GM19328 (cell line): ENCODE measurements at regions not wholly inside any gene's neighbourhood (a gene's known extent, or its start where the extent isn't known, plus 50 kb on each side); places are given as distances from the start of the nearest gene placed in this dataset.

Source experiments
- ATAC-seq: cut with Tn5 transposase; IDR thresholded peaks from one replicate; pipeline ENCODE4 v1.9.1; 2021; ENCODE audit warnings: mild to moderate bottlenecking, moderate library complexity; ENCODE audit not compliant: unreplicated experiment

DNA sequence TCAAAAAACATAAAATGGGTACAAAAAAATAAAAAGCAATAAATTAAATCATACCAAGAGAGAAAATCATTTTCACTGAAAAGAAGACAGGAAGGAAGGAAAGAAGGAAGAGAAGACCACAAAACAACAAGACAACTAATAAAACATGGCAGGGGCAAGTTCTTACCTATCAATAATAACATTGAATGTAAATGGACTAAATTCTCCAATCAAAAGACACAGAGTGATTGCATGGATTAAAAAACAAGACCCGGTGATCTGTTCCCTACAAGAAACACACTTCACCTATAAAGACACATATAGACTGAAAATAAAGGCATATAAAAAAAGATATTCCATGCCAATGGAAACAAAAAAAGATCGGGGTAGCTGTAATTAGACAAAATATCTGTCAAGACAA, 82.6 kb upstream of the CERS6 start:
- no peak for ATAC-seq

DNA sequence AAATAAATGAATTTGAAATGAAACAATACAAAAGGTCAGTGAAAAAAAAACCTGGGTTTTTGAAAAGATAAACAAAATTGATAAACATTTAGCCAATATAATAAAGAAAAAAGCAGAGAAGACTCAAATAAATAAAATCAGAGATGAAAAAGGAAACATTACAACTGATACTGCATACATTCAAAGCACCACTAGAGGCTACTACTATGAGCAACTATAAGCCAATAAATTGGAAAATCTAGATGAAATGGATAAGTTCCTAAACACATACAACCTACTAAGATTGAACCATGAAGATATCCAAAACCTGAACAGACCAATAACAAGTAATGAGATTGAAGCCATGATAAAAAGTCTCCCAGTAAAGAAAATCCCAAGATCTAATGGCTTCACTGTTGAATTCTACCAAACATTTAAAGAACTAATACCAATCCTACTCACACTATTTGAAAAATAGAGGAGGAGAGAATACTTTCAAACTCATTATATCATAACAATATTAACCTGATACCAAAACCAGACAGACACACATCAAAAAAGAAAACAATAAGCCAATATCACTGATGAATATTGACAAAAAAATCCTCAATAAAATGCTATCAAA, 80.8 kb upstream of the CERS6 start:
- ATAC-seq: no peak

DNA sequence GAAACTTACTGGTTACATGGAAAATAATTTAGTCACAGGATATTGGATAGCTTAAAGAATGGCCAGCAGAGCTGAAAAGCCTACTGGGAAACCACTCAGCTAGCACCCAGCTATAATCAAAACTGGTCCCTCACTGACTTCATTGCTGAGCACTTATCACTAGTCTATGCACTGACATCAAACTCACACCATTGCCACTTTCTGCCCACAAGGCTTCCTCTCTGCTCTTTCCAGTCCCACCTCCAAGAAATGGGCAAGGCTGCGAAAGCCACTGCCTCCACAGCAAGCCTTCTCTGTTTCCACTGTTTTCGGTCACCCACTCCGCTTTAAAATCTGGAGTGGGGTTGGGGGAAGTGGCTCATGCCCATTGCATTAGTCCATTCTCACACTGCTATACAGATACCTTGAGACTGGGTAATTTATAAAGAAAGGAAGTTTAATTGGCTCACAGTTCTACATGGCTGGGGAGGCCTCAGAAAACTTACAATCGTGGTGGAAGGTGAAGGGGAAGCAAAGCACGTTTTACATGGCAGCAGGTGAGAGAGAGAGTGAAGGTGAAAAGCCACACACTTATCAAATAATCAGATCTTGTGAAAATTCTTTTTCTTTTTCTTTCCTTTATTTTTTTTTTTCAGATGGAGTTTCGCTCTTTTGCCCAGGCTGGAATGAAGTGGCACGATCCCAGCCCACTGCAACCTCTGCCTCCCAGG, 77.0 kb upstream of the CERS6 start:
- no peak for ATAC-seq

DNA sequence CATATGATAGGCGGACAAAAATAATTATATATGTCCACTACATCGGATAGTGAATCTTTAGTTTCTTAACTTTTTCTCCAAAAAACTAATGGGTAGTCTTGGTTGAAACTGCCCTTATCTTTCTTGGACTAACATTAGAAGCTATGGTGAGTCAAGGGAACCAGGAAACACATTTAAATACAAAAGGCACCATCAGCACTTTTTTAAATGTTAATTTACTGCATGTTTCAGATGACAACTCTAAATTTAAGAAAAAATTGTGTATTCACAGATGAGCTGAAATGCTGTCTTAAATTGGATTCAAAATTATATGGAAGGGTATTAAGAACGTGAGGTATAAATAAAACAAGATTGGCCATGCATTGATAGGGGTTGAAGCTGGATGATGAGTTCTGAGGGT, 75.6 kb upstream of the CERS6 start:
- ATAC-seq: no peak

DNA sequence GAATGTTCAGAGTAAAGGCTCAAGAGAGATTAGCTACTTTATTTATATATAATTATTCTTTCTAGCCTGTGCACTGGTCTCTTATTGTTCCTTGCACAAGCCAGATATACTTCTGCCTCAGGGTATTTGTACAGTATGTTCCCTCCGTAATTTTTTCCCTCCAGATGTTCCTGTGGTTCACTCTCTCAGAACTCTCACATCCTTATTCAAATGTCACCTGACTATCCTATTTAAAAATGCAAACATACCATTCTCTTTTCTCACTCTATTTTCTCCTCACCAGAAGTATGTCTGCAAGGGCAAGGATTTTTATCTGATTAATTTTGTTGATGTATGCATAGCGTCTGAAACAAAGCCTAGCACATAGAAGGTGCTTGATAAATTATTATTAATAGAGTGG, 64.0 kb upstream of the CERS6 start:
- ATAC-seq: no peak

DNA sequence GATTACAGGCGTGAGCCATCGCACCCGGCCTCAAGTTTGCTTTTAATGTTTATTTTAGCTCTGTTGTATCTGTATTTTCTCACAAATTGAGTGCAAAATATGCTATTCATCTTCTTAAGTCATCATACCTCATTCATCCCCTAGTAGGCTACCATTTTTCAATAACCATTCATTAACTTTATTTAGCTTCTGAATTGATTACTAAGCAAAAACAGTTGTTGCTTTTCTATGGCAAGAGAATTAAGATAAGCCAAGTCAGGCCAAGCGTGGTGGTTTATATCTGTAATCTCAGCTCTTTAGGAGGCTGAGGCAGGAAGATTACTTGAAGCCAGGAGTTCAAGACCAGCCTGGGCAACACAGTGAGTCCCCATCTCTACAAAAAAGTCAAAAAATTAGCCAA, 63.3 kb upstream of the CERS6 start:
- no peak for ATAC-seq

DNA sequence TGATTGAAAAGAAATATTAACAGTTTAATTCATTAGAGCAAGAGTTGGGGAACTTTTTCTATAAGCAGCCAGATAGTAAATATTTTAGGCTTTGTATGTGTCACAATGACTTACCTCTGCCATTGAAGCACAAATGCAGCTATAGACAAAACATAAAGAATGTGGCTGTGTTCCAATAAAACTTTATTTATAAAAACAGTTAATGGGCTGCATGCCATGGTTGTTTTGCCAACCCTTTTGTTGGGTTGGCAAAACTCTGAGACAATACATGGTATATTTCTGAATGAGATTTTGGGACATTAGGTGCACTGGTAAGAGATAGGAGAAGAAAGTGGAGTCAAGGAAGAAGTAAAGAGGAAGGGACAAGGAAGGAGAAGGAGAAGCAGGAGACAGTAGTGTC, 61.8 kb upstream of the CERS6 start:
- ATAC-seq: no peak

DNA sequence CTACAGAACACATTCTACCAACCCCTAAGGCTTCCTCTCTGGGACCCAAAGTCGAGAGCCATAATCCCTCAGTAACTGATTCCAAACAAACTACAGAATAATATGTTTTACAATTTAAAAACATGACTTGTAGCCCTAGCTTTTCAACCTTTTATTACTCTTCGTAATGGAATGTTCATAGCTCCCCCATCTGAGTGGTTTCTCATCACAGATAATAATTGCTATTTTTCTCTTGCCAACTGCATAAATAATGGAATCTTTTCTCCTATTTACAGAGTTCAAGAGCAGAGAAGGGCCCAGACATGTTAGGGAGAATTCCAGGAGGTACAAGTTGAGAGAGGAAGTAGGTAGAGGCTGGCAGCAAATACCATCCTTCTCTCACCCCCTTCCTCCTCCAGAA, 59.9 kb upstream of the CERS6 start:
- ATAC-seq: no peak

DNA sequence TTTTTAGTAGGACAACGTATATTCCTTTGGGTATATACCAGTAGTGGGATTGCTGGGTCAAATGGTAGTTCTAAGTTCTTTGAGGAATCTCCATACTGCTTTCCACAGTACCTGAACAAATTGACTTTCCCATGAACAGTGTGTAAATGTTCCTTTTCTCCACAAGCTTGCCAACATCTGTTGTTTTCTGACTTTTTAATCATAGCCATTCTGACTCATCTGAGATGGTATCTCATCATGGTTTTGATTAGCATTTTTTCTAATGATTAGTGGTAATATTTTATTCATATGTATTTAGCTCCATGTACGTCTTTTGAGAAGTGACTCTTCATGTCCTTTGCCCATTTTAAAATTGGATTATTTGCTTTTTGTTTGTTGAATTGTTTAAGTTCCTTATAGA, 58.4 kb upstream of the CERS6 start:
- ATAC-seq: no peak

DNA sequence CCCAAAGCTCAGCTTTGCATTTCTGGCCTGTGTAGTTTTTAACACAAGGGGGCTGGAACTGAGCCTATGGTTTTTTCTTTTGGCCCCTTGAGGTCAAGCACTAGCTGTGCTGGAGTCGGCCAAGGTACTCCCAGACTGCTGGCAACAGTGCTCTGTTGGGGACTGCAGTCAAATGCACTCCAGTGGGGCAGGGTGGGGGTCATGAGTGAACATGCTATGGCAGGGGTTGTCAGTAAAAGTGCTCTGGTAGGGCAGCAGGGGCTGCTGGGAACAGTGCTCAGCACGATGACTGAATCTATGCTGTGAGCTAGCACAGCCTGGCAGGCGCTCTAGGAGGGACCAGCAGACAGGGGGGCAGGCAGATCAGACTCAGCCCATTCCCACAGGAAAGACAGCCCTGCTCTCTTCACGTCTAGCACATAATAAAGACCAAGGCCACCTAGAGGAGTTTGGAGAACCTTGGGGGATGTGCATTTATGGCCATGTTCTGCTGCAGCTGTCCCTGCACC, 55.0 kb upstream of the CERS6 start:
- ATAC-seq: no peak

DNA sequence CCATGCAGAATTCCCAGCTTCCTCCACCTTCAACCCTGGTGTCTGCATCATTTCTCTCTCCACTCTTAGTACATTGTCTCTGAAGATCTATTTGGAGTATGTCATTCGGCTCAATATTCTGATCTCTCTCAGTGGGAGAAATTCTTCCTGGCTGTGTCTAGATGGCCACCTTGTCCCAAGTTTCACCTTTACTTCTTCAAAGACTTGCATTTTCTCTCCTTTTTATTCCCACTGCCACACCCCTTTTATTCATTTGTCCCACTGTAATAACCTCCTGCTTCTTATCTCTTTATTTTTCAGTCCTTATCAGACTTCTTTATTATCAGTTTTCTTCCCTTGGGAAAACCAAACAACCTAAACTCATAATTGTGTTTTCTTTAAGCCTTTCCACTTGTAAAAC, 54.3 kb upstream of the CERS6 start:
- ATAC-seq: no peak

DNA sequence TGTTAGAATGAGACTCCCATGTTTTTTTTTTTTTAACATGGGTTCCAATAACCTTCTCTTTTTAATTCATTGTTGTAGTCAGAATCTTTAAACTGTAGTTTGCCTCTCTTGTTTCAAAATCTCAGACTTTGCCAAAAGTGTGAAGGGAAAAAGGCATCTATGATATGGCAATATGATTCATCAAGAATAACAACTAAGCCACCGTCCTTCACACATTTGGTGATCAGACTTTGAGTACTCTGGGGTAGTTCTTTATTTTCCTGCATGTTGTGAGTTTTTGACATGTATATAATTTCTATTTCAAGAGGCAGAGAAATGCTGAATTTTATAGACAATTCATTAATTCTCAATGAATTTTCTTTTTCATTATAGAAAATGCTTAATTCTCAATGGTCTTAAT, 53.5 kb upstream of the CERS6 start:
- no peak for ATAC-seq

DNA sequence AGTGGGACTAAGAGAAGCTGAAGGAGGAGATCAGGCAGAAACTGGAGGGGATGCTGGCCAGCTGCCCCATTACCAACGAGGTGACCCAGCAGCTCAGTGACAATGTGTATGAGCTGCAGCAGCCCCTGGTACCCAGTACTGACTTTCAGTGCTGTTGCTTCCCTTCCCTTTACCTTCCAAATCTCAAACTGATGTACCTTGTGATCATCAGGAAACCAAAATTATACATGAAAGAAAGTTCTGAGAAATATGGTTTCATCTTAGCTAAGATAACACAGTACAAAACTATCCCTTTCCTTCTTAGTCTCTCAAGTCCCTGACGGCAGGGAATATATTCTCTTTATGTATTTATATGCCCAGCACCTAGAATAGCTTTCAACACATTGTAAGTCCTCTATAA, 52.3 kb upstream of the CERS6 start:
- no peak for ATAC-seq

DNA sequence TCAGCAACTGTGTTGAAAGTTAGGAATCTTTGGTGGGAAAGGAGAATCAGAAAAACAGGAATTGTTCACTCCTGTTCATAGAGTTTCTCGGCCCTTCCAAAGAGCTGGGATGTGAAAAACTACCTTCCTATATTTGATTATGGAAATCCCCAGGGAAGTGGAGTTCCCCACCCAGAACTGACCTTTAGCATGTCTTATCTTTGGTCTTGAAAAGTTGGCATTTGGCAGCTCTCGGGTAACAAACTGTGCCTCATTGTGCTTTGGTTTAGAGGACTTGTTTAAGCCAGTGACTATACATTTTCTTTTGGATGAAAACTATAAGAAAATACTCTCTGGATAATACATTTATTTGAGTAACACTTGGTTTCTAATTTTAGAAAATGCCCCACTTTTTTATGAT, 51.3 kb upstream of the CERS6 start:
- ATAC-seq: no peak
